ENCODE measurements at regions not wholly inside any gene's neighbourhood (a gene's known extent, or its start where the extent isn't known, plus 50 kb on each side); places are given as distances from the start of the nearest gene placed in this dataset.

DNA sequence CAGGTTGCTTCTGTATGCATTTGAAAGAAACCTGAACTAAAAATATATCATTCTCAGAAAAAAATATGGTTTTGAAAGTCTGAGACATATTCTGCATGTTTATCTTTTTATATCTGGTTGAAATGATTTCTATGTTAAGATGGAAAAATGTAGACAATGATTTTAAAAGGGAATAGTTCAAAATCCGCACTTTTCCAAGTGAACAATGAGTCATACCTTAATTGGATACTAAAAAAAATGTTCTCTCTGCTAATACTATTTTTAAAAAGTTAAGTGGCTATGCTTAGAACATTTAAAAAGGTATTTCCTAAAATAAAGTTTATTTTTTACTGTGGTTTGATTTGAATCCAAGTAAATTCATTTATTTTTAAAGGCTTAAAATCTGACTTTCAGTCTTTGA lies 801.4 kb downstream of the SLITRK6 start:
- in situ Hi-C loops (cut with HindIII; ENCODE audit: low pct_ligation_motif_present, low pct_unique_long_range_greater_than_20kb, low sequenced_read_pairs) = no loop called here
- no peak for DNase-seq

DNA sequence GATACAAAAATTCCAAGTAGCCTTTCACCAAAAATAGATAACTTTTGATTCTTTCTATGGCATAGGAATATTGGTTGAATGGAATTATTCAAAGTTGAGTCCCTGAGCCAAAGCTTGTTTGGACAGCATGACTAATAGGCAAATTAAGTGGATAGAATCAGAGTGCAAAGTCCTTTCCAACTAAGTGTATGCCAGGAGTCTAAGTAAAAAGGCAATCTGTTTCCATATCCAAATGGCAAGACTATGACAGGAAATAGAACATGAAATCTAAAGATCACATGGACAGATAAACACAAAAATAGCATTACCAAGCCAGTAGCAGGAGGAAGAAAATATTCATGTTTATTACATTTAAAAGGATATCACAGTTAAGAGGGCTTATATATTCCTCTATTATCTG lies 804.6 kb downstream of the SLITRK6 start:
- no peak for DNase-seq
- in situ Hi-C loops (cut with HindIII; ENCODE audit: low pct_ligation_motif_present, low pct_unique_long_range_greater_than_20kb, low sequenced_read_pairs) = no loop called here

DNA sequence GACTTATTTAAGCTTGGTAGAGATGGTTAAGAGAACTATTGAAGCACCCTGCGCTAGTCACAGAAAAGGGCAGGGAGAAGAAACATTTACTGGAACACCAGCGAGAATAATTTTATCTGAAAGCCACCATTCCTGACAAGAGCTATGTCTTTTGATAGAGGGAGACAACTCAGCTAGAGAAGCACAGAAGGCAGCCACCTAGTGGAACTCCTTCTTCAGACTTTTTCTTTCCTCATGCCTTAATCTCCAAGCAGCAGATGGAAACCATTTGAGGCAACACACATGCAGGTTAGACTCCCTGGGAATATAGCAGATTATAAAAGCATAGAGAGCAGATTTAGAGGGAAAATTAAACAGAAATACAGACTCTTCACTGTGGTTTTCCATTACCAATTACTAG lies 813.4 kb downstream of the SLITRK6 start:
- no peak for DNase-seq
- in situ Hi-C loops (cut with HindIII; ENCODE audit: low pct_ligation_motif_present, low pct_unique_long_range_greater_than_20kb, low sequenced_read_pairs) = no loop called here

DNA sequence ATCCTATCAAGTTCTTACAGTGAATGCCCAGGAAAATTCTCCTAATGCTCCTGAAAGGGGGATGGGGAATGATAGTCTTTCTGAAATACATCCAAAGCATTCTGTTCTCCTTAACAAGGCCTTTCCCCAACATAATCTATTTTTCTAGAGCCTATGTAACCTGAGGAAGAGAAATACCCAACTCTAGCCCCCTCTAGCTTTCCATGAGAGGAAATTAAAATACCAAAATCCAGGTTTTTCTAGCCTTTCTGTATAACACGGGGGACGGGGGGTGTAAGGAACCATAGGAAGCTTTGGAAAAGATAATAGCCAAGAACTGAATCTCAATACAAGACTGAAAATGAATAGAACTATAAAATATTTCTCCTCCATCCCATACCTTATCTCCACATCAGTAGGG lies 815.9 kb downstream of the SLITRK6 start:
- in situ Hi-C loops (cut with HindIII; ENCODE audit: low pct_ligation_motif_present, low pct_unique_long_range_greater_than_20kb, low sequenced_read_pairs) = no loop called here
- DNase-seq = no peak

DNA sequence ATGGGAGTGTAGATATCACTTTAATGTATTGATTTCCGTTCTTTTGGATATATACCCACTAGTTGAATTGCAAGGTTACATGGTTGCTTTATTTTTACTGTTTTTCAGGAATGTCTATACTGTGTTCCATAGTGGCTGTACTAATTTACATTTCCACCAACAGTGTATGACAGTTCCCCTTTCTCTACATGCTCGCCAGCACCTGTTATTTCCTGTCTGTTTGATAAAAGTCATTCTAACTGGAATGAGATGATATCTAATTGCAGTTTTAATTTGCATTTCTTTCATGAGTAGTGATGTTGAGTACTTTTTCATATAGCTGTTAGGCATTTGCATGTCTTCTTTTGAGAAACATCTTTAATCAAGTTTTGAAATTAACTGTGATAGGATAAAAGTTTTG lies 818.6 kb downstream of the SLITRK6 start:
- in situ Hi-C loops (cut with HindIII; ENCODE audit: low pct_ligation_motif_present, low pct_unique_long_range_greater_than_20kb, low sequenced_read_pairs) = no loop called here
- no peak for DNase-seq

DNA sequence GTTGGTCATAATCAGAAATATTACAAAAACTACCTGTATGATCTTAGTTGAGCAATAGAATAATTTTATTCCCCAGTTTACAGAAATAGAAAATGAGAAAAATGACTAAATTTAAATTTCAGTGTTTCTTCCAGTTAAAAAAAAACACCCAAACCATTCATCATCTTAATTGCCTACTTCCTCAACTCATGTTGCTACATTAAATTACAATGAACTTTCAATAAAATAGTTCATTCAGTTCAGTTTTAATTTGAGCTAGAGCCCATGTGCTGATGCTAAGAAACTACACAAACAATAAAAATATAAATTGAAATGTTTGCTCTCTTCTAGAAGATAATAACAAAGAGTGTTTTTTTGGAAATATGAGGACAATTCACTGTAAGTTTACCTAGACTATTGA lies 820.4 kb downstream of the SLITRK6 start:
- in situ Hi-C loops (cut with HindIII; ENCODE audit: low pct_ligation_motif_present, low pct_unique_long_range_greater_than_20kb, low sequenced_read_pairs) = no loop called here
- no peak for DNase-seq

DNA sequence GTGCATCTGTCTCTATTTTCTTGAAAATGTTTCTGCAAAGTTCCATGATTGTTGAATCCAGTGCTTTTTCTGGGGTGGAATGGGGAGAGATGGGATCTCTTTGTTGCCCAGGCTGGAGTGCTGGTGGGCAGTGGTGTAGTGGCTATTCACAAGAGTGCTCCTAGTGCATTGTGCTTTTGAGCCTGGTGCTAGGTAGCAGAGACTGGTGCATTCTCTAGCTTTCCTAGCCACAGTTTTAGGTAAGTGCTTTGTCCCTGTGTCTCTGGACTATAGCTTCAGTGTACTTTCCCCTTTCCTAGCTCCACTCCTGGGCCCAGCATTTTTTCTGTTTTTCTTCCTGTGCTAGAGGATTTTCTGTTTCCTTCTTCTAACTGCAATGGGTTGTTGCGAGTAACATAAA lies 825.6 kb downstream of the SLITRK6 start:
- no peak for DNase-seq
- in situ Hi-C loops (cut with HindIII; ENCODE audit: low pct_ligation_motif_present, low pct_unique_long_range_greater_than_20kb, low sequenced_read_pairs) = no loop called here

DNA sequence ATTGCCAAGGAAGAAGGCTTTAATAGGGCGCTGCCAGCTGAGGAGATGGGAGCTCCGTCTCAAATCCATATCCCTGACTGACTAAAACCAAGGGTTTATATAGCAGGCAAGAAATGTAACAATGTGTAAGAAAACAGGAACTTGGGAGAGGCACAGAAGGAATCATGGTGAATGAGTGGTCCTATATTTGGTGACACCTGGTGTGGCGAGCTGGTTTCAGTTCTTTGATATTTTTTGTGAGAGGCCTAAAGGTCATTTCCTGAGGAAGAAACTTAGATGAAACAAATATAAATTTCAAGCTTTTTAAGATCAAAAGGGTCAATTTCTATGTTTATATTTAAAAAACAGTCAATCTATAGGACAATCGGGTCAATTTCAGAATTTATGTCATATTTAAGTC lies 826.3 kb downstream of the SLITRK6 start:
- in situ Hi-C loops (cut with HindIII; ENCODE audit: low pct_ligation_motif_present, low pct_unique_long_range_greater_than_20kb, low sequenced_read_pairs) = no loop called here
- no peak for DNase-seq

DNA sequence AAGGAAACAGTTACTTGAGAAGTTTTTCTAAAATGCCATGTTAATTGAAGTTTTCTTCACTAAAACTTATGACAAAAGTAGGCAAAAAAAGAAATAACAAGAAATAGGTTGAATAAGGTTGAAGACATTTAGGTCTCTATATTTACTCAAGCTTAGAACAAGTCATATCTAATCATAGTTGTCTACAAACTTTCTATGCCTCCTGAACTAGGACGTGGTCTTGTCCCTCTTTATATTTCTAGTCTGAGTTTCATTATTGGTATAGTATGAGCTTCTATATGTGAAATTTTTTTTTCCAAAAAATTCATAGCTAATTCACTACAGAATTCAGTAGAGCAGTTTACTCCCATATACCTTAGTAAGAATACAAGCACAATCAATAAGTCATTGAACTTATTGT lies 836.4 kb downstream of the SLITRK6 start:
- no peak for DNase-seq
- in situ Hi-C loops (cut with HindIII; ENCODE audit: low pct_ligation_motif_present, low pct_unique_long_range_greater_than_20kb, low sequenced_read_pairs) = no loop called here

DNA sequence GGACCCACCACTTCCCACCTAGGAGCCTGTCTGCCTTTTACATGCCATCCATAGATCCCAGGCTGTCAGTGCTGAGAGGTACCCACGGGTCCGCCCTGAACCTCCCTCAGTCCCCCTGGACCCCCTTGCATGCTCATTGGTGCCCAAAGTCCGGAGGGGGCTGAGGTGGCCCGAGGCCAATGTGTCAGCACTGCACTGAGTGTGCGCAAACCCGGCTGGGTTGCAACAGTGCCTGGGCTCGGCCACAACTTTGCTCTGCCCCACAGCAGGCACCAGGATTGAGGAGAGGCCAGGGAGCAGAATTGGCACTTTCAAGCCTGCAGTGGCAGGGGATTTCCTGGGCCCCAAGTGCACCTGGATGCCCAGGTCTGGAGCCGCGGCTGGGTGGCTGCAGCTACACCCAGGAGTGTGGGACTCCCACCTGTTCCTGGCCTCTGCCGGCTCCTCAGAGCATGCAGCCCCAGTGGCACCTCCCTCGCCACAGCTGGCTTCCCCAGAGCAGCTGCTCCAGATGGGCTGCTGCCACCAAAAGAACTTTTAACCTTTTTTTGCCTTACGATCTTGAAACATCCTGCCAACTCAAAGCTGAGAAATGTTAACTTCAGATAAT lies 837.0 kb downstream of the SLITRK6 start:
- no peak for DNase-seq
- in situ Hi-C loops (cut with HindIII; ENCODE audit: low pct_ligation_motif_present, low pct_unique_long_range_greater_than_20kb, low sequenced_read_pairs) = no loop called here

DNA sequence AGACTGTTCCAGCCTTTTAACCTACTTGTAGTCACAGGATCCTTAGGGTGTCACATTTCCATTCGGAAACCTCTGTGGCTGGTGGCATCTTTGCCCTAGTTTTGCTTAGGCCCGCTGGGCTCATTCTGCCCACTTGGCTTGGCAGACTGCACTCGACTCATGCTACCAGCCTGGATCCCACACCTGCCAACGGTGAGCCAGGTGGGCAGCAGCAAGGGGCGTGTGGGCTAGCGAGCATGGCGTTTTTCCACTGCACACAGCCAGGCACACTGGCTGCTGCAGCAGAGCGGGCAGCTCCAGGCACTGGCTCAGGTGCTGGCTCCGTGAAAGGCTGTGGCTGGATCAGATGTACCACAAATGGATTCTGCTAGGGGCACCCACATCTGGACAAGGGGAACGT lies 838.2 kb downstream of the SLITRK6 start:
- in situ Hi-C loops (cut with HindIII; ENCODE audit: low pct_ligation_motif_present, low pct_unique_long_range_greater_than_20kb, low sequenced_read_pairs) = no loop called here

DNA sequence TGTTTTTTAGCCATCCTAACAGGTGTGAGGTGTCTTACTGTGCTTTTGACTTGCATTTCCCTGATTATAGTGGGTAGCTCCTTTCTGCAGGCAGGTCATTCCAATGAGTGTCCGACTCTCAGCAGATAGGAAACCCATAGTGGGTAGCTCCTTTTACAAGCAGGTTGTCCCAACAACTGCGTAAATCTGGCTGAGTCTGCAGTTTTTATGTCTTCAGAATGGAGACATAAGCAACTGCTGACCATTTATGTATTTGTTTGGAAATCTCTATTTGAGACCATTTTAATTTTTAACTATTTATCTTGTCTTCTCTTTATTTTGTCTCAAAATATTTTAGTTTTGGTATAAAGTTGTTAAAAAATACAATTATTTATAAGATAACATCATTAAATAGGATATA lies 839.4 kb downstream of the SLITRK6 start:
- in situ Hi-C loops (cut with HindIII; ENCODE audit: low pct_ligation_motif_present, low pct_unique_long_range_greater_than_20kb, low sequenced_read_pairs) = no loop called here
- no peak for DNase-seq

More for the DNA sequence above, 838.2 kb downstream of the SLITRK6 start:
- DNase-seq = no peak

DNA sequence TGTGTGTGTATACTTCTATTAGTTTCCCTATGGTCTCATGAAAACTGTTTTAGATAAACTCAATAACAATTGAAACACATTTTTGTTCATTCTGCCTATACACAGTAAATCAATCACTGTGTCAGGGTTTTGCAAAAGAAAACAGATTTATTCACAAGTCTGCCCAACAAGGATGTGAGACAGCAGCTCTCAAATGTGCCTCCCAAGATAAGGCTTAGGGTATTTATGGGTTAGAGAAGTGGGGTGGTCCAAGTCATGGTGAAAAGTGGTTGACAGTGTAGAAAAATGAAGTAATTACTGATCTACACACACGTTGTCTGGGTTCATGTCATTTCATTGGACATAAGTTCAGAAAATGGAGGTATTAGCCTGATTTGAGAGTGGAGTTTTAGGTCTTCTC lies 844.6 kb downstream of the SLITRK6 start:
- in situ Hi-C loops (cut with HindIII; ENCODE audit: low pct_ligation_motif_present, low pct_unique_long_range_greater_than_20kb, low sequenced_read_pairs) = no loop called here
- no peak for DNase-seq

DNA sequence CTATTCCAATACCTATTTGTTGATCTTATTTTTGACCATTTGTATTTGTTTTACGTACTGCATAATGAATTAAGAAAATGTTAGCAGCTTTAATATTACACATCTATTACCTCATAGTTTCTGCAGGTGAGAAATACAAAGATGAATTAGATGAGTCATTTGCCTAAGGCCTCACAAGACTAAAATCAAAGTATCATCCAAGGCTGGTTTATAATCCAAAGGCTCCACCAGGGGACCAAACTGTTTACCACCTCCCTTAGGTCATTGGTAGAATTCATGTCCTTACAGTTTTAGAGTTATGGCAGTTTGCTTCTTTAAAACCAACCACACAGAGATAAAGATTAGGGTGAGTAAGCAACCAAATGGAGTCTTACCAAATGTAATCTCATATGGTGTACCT lies 848.1 kb downstream of the SLITRK6 start:
- in situ Hi-C loops (cut with HindIII; ENCODE audit: low pct_ligation_motif_present, low pct_unique_long_range_greater_than_20kb, low sequenced_read_pairs) = no loop called here
- DNase-seq = no peak

DNA sequence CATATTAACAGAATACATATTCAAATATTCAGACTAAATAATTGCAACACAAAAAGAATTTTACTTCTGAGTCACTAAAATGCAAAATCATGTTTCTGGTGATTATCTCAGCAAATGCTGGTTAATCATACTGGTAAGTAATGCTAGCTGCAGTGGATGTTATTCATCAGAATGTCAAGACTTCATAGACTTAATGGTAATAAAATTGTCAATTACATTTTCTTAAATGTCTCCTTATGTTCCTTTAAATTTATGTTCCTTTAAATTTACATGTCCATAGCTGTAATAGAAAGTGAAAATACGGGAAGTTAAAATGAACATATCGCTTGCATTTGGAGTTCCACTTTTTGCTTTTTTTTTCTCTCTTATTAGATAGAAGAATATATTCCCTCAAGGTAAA lies 853.0 kb downstream of the SLITRK6 start:
- no peak for DNase-seq
- in situ Hi-C loops (cut with HindIII; ENCODE audit: low pct_ligation_motif_present, low pct_unique_long_range_greater_than_20kb, low sequenced_read_pairs) = no loop called here

DNA sequence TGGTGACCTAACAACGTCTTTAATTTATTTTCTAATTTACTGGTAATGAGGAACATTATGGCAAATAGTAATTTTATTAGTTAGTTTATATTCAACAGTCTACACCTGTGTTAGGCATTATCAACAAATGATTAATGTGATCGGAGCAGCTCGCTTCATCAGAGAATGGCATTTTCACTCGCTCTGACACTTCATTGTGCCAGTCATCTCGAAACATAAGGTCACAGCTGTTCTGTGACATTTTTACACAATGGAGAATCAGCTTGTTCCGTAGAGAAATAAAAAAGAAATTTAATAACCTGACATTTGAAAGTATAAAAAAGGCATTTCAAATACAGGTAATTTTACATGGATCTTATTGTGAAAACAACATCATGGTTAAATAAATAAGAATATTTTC lies 858.4 kb downstream of the SLITRK6 start:
- in situ Hi-C loops (cut with HindIII; ENCODE audit: low pct_ligation_motif_present, low pct_unique_long_range_greater_than_20kb, low sequenced_read_pairs) = no loop called here
- no peak for DNase-seq

DNA sequence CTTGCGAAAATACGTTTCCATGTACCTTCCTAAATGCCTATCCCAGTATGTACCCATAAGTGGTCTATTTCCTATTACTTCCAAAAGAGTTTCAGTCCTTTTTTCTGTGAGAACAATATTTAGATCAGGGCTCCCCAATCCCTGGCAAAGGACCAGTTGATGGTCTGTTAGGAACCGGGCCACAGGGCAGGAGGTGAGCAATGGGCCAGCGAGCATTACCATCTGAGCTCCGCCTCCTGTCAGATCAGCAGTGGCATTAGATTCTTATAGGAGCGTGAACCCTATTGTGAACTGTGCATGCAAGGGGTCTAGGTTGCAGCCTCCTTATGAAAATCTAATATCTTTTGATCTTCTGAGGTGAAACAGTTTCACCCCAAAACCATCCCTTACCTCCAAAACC lies 859.1 kb downstream of the SLITRK6 start:
- in situ Hi-C loops (cut with HindIII; ENCODE audit: low pct_ligation_motif_present, low pct_unique_long_range_greater_than_20kb, low sequenced_read_pairs) = no loop called here
- DNase-seq = no peak

DNA sequence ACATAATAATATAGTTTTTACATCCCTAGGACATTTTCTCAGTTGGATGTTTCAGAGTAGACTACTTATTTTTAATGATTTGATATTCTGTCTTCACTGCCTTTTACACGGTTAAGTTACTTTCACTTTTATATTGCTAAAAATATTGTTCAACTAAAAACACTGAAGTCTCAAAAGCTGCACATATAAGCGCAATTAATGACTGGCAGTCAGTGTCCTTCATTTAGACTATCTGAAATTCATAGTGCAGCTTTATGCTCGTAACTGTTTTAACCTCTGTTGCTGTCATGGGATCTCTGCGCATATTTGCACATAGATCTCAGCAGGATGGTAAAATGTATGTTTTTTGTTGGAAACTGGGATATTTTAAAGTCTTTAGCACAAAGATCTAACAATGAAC lies 864.3 kb downstream of the SLITRK6 start:
- in situ Hi-C loops (cut with HindIII; ENCODE audit: low pct_ligation_motif_present, low pct_unique_long_range_greater_than_20kb, low sequenced_read_pairs) = no loop called here
- DNase-seq = peak; percentile 1

DNA sequence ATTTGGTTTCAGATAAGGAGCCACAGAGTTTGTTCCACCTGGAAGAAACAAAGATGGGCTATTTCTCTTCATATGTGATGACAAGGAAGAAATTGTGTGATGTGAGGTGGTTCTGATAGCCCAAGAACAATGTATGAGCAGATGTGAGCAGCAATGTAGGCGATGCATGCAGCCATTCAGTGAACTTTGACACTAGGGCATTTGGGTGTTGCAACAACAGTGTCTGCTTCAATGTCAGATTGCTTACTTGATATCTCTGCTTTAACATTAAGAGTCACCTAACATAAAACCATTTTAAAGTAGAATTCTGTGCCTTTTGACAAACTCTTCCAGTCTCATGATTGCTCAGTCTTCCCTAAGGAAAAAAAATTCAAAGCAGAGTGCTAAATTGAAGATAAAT lies 865.4 kb downstream of the SLITRK6 start:
- no peak for DNase-seq
- in situ Hi-C loops (cut with HindIII; ENCODE audit: low pct_ligation_motif_present, low pct_unique_long_range_greater_than_20kb, low sequenced_read_pairs) = no loop called here

DNA sequence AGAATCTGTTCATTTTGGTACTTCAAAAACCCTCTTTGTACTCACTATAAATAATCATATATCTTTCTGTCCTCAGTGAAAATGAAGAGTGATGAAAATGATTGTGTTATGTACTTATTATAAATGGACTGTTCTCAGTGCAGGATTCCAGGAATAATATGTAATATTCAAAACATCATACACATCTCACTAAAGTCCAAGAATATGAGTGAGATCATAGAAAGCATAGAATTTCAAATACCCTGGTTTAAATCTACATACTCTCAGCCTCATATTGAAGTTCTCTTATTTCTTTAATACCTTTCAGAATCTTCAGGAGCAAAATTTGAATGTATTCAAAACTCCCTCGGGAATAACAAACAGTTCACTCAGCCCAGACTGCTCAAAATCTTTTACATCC lies 868.0 kb downstream of the SLITRK6 start:
- in situ Hi-C loops (cut with HindIII; ENCODE audit: low pct_ligation_motif_present, low pct_unique_long_range_greater_than_20kb, low sequenced_read_pairs) = no loop called here
- no peak for DNase-seq
